ENCODE measurements at regions not wholly inside any gene's neighbourhood (a gene's known extent, or its start where the extent isn't known, plus 50 kb on each side); places are given as distances from the start of the nearest gene placed in this dataset.

GRCh38 chr1:50358962-50359361 lies 64.3 kb downstream of the DMRTA2 start:
- no peak for DNase-seq (ENCODE audit: low read depth in 2 of 2)

DNA sequence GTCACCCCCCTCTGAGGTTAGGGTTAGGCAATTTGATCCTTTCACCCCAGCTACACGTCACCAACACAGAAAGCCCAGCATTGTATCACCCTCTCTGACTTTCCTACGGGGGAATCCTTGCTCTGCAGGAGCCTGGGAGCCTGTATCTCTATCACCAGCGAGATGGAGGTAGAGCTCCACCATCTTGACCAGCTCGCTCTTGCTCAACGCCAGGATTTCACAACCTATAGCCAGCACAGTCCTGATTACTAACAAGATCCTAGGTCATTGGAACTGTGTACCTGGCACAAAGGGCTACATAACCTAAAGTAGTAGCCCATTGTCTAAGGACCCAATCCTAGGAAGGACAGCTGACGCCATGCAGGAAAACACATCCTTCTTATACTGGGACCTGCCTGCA lies 66.1 kb downstream of the DMRTA2 start:
- no peak for DNase-seq (ENCODE audit: low read depth in 2 of 2)

DNA sequence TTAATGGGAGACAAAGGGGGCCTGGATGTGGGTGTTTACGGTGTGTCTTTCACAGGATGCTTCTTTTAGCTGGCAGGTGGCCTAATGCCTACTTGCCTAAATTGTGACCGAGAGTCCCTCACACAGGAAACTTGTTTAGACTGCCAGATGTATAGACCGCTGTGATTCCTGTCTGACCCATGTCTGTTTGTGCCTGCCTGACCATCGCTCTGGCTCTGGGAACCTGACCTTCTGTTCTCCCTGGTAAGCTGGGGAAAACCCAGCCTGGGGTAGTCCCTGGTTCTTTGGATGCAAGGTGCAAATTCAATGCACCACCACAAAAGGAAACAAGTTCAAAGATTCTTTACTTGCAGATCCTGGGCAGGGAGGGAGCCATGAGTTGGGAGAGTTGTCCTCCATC lies 68.4 kb downstream of the DMRTA2 start:
- no peak for DNase-seq (ENCODE audit: low read depth in 2 of 2)

DNA sequence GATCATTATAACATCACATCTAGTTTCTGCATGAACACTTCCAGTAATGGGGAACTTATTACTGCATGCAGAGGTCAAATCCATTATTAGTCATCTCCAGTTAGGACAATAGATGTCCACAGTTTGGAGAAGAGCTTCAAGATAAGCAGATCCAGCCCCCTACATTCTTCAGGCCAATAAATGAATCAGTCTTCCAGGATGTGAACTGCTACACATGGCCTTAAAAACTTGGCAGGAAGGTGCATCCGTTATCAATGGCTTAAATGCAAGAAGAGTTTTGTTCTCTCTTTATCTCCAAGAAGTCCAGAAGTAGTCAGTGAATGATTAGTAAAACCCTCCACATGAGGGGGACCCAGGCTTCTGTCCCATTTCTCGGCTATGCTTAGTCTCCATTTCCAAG lies 70.8 kb downstream of the DMRTA2 start:
- DNase-seq (ENCODE audit: low read depth in 2 of 2) = no peak

- DNase-seq (ENCODE audit: low read depth in 2 of 2) = no peak
Observed at GRCh38 chr1:50350868-50351267, 72.4 kb downstream of the DMRTA2 start.

- no peak for DNase-seq (ENCODE audit: low read depth in 2 of 2)
Observed at GRCh38 chr1:50350421-50350820, 72.8 kb downstream of the DMRTA2 start.

DNA sequence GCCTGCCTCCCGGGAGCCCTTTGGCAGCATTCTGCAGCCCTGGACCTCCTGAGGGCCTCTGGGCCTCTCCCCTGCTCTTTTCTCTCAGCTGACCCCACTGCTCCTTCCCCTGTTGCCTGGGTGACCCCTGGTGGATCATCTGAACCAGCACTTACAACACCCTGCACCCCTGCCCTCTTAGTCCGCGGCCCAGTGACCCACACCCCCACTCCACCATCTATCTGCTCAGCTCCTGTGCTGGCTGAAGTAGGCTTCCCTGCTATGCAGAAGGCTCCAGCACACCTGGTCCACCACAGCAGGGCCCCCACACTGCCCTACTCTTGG lies 74.0 kb downstream of the DMRTA2 start:
- no peak for DNase-seq (ENCODE audit: low read depth in 2 of 2)

DNA sequence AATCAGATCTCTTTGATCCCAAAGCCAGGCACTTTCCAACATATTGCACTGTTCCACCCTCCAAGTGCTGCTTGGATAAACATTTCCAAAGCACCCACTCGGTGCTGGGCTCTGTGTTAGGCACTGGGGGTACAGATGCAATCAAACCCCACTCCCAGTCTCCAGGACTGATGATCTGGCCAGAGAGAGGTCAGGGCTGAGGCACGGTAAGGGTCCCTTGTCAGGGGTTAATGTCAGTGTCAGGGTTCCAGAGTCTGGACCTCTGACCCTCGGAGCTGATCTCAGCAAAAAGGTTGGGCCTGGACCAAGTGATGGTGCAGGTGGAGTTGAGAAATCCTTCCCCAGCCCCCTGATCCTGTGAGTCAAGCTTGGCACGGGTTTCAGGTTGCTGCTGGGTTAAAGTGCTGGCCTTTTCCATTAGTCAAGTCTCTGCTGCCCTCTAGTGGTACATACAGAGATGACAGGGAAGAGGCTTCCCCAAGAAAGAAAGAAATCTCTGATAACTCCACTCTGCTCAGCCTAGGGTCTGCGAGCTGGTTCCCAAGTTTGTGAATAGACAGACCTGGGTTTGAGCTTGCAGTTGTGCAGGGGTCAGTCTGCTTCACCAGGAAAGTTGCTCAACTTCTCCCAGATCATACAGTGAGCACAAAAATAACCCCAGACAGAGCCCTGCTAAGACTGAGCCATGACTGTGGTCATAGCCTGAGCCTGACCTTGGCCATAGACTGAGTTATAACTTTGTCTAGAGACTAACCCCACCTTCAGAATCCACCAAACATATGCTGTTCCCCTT lies 74.6 kb downstream of the DMRTA2 start:
- DNase-seq (ENCODE audit: low read depth in 2 of 2) = peak; percentile 8 to 32

DNA sequence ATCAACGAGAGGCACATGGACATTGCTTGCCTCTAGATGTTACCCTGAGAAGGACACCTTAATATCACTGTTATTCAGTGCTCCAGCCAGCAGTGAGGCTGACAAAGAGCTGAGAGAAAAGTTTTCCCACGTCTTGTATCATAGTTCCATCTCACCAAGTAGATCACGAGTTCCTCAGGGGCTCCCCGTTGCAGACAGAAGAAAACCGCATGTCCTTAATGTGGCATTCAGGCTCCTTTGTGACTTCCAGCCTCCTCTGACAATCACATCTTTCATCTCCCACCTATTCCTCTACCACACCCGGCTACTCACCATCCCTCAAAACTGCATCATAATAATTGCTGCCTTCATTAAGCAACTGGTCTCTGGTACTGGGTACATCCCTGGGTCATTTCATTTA lies 75.3 kb downstream of the DMRTA2 start:
- DNase-seq (ENCODE audit: low read depth in 2 of 2) = no peak

GRCh38 chr1:50346621-50347020 lies 76.6 kb downstream of the DMRTA2 start:
- DNase-seq (ENCODE audit: low read depth in 2 of 2) = no peak

GRCh38 chr1:50343323-50343722 lies 79.9 kb downstream of the DMRTA2 start:
- DNase-seq (ENCODE audit: low read depth in 2 of 2) = no peak

DNA sequence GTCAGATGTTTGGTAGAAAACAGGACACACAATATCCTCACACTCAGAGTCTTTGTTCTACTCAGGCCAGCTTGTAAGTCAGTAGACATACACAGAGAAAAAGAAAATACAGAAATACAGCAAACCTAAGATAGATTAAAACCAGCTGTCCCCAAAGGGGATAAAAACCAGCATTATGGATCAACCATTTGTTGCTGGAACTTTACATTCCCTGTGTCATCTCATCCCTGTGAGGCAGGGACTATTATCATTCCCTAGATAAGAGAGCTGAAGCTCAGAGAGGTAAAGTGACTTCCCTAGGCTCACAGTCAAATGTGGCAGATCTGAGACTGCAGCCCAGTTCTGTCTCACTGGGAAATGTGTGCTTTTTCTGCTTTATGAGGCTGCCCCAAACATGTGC lies 80.7 kb downstream of the DMRTA2 start:
- DNase-seq (ENCODE audit: low read depth in 2 of 2) = no peak

DNA sequence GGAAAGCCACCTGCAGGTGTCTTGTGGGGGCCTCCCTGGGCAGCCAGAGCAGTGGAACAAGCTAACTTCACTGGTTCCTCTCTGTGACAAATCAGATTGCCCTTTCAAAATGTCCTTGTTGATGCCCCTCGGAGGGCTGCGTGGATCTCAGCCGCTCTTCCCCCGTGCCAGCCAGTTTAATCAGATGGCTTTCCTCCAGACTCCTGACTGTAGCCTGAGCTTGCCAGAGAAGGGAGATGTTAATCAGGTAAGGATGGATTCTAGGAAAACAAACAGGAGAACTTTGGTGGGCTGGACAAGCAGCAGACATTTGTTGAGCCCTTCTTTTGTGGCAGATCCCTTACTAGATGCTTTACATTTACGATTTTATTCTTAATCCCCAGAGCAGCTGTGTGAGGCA lies 88.2 kb downstream of the DMRTA2 start:
- no peak for DNase-seq (ENCODE audit: low read depth in 2 of 2)

GRCh38 chr1:50333595-50333974 lies 89.7 kb downstream of the DMRTA2 start:
- peak; percentile 43 to 59 for DNase-seq (ENCODE audit: low read depth in 2 of 2)

DNA sequence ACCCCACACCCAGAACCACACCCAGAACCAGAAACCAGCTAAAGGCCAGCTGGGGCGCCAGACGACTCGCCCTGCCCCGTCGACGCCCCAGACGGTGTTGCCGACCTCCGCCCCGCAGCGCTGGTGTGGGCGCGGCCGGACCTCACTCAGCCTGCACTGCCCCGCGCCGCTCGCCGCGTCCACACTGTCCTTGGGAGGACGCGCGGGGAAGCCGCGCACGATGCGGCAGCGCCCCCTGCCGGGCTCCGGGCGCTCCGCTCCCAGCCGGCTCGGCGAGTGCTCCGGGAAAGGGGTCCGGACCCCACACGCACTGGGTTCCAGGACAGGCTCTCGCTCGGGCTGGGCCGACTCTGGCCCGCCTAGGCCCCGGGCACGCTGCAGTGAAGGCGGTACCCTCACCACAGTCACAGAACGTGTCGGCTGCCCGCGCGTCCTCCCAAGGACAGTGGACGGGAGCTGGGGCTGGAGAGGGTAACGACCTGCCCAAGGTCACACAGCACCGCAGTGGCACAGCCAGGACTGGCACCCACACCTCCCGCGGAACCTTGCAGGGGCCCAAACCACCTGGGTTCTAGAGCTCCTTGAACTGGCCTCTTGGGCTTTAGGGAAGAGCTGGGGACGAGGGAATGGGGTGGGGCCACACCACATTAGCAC lies 90.2 kb downstream of the DMRTA2 start:
- peak; percentile 34 to 48 for DNase-seq (ENCODE audit: low read depth in 2 of 2)

DNA sequence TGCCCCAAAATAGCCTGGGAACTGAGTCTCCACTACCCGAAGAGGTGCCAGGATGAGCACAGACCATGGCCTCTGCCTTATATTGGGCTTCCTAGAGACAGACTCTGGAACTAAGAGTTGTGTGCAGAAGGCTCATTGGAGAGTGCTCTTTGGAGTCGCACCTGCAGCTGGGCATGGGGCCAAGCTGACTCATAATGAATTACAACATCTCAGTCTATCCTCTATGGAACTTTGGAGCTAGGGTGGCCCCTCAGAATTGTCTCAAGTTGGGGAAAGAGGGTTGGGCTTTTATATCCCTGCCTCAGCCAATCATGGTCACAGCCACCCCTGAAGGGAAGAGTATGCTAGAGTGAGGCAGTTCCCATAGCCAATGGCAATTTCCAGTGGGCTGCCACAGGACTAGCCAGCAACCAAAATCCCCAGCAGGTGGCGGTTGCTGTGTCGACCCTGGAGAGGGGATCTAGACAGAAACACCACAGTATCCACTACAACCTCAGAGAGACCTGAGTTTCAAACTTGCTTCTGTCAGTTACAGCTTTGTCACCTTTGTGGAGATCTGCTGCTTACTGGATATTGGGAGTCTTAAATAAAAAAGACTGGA lies 93.8 kb downstream of the DMRTA2 start:
- no peak for DNase-seq (ENCODE audit: low read depth in 2 of 2)

DNA sequence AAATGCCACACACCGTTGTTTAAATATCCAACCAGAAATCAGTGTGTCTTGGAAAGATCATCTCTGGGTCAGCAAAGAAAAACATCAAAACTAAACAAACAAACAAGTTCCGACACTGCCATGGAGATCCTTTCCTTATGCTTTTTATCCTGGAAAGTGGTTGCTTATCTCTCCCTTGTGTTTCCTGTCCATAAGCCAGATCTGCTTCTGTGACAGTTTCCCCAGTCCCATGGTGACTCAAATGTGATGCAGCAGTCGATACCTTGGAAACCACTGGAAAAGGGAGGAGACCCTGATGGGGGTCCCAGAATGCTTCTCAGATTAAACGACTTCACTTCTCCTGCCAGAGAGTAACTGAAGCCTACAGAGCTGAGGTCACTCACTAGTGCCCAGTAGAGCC lies 94.7 kb downstream of the DMRTA2 start:
- no peak for DNase-seq (ENCODE audit: low read depth in 2 of 2)

DNA sequence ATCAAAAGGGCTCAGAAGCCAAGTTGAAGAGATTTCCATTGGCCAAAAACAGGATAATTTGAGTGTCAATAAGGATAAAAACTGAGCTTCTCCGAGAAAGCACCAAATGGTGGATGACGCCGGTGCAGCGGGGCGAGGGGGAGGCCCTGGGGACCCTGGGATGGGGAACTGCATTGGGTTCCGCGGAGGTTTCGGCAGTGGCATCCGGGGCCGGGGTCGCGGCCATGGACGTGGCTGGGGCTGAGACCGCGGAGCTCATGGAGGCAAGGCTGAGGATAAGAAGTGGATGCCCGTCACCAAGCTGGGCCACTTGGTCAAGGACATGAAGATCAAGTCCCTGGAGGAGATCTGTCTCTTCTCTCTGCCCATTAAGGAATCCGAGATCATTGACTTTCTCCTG lies 97.2 kb downstream of the DMRTA2 start:
- no peak for DNase-seq (ENCODE audit: low read depth in 2 of 2)

DNA sequence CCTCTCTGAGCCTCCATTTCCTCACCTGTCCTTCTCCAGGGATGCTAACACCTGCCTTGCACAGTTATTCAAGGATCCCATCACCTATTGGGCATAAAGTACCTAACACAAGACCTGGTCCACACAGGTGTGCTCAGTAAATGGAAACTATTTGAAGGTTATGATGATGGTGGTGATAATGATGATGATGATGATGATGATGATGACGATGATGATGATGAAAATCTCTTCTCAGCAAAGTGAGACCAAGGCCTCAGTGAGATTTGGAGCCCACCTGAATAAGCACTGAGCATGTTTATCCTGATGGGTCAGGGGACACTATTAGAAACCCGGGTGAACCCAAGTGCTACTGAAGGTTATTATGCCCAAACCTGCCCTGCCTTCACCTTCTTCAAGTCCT lies 100.7 kb downstream of the DMRTA2 start:
- no peak for DNase-seq (ENCODE audit: low read depth in 2 of 2)

DNA sequence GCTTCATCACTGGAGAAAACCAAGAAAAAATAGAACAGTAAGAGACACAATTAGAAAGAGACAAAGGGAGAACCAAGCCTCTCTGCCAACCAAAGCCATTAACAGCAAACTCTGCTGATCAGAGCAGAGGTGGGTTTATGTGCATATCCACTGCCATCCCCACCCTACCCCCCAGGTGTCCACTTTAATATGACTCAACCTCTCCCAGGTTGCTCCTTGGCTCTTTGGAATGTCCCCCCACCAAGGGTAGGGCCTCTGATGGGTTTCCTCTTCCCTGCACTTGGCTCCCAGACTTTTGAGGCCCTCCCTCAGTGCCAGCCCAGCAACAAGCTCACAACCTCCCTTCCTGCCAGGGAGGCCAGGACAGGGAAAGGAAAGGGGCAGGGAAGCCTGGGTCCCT lies 104.8 kb downstream of the DMRTA2 start:
- no peak for DNase-seq (ENCODE audit: low read depth in 2 of 2)

GRCh38 chr1:50308878-50309277 lies 114.4 kb downstream of the DMRTA2 start:
- no peak for DNase-seq (ENCODE audit: low read depth in 2 of 2)

- DNase-seq (ENCODE audit: low read depth in 2 of 2) = no peak
Observed at GRCh38 chr1:50305808-50306207, 117.4 kb downstream of the DMRTA2 start.

GRCh38 chr1:50300297-50300696 lies 122.9 kb downstream of the DMRTA2 start:
- DNase-seq (ENCODE audit: low read depth in 2 of 2) = no peak
